ENCODE measurements at regions not wholly inside any gene's neighbourhood (a gene's known extent, or its start where the extent isn't known, plus 50 kb on each side); places are given as distances from the start of the nearest gene placed in this dataset.
"Not testable (repeated sequence)": the region's sequence is repeated elsewhere in the genome, so short reads cannot be mapped to it uniquely, and the experiment has no call there.

DNA sequence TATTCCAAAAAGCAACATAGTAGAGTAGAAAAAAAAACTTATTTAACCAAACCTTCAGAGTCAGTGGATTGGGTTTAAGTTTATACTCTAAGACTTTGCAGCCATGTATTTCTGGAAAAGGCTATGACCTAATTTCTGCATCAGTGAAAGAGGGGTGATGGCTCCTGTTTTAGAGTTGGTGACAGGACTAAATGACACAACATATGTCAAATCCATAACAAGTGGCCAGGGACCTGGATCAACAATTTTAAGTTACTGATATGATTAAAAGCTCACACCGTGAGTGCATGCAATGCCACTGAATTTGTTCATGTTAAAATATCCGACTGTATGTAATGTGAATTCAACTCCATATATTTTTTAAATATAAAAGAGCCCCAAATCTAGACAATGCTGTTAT lies 390.6 kb downstream of the TNS3 start:
- DNase-seq = no peak
- intact Hi-C loops (cut with DNase I) = no loop called here

DNA sequence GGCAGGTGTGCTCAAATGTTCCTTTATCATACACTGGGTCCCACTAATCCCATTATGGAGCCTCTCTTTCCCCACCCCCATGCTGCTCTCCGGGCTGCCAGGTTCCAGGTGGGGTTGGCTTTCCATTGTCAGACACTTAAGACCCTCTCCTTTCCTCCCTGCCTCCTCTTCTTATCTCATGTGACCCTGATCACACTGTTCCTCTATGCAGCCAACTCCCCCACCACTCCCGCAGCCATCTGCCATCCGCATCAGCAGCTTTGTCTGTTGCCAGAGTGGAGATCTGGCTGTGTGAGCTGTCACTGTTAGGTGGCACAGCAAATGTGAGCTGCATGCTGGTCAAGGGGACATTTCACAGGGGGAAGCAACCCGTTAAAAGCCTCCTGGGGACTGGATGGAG lies 391.4 kb downstream of the TNS3 start:
- intact Hi-C loops (cut with DNase I) = no loop called here
- peak in 7 of 10 donors; percentile 33 to 92 (median 50) for DNase-seq

DNA sequence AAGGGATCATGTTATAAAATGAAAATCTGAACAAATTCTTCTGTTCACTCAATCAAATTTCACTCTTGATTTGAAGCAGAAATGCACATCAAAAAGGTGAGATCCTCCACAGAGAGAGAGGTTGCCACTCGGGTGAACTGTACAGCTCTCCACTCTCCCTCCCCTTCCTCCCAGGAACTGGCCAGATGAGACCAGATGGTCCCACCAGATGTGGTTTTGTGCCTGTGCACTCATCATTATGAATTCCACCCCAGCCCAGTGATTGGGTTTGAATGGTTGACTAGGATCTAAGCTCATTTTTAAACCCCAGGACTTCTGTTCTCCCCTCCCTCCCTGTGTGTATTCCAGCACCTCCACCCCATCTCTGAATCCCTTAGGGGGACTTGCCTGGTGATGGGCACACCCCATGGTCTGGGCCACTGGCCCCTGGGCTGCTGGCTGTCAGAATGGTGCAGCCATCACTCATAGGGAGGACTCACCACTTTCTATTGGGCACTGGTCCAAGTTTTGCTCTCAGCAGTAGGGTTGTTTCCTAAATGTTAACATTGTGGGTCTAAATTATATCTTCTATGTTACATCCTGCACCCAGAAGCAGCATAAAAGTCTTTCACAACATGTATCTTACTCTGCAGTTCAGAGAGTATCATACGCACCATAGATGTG lies 393.1 kb downstream of the TNS3 start:
- no peak for DNase-seq
- intact Hi-C loops (cut with DNase I) = no loop called here

DNA sequence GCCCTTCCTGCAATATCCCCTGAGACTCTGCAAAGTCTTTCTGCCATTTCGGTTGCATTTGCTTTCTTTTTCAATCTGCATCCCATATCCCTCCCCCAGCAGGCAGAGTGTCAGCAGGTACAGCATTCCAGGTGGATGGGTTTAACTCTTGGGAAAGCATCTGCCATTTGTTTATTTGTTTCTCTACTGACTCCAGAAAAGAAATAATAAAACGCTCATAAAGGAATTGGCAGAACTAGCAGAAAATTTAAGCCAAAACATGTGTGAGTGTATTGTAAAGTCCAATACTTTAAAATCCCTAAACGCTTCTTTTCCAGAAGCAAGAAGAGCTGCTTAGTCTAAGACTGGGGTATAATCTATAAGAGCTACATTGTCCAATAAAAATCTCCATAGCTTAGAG lies 393.8 kb downstream of the TNS3 start:
- intact Hi-C loops (cut with DNase I) = no loop called here
- no peak for DNase-seq

DNA sequence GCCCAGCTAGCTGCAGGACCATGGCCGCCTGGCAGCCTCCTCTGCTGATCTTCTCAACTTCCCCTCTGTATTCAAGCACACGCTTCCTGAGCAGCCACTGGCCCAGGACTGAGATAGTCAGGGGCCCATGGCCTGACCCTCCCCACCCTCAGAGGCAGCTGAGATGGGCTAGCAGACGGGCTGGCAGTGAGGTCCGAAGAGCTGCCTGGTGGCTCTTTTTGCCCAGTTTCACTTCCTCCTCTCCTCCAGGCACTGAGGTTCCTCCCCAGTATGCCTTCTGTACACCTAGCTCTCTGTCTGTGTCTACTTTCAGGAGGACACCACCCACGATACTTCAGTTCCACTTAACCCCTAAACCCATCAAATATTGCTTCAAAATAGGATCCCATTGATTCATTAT lies 395.6 kb downstream of the TNS3 start:
- DNase-seq = peak in 1 of 10 donors; percentile 83
- intact Hi-C loops (cut with DNase I) = no loop called here

DNA sequence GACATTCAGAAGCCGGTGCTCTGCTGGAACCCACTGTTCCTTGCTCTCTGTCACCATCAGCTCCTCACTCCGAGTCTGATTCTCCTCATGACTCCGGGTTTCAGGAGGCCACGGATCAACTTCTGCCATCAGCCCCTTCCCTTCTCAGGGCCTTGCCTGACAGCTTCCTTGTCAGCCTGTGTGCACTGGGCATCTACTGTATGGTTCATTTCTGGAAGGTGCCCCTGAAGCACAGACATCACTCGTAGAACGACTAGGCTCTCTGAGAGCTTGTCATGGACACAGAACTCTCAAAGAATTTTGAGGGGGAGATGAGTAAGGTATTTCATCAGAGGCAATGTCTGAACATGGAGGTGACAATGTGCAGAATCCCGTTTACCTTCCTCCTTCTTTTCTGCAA lies 396.1 kb downstream of the TNS3 start:
- intact Hi-C loops (cut with DNase I) = no loop called here
- DNase-seq = no peak

DNA sequence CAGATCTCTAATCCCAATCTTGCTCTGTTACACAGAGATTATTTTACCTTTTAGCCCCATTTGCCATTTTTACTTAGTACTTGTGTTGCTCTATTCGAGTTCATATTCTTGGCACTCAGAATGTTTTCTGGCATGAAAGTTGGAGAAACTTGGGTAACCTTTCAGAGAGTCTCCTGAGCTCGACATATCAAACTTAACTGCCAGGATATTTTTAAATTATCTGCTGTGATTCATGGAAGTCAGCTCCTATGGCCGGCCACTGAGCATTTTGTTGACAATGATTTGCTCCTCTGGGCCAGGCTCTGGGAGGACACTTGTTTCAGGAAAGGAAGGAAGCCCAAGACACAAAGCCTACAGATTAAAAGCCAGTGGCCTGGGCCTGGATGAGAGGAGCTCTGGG lies 396.7 kb downstream of the TNS3 start:
- no peak for DNase-seq
- intact Hi-C loops (cut with DNase I) = no loop called here

DNA sequence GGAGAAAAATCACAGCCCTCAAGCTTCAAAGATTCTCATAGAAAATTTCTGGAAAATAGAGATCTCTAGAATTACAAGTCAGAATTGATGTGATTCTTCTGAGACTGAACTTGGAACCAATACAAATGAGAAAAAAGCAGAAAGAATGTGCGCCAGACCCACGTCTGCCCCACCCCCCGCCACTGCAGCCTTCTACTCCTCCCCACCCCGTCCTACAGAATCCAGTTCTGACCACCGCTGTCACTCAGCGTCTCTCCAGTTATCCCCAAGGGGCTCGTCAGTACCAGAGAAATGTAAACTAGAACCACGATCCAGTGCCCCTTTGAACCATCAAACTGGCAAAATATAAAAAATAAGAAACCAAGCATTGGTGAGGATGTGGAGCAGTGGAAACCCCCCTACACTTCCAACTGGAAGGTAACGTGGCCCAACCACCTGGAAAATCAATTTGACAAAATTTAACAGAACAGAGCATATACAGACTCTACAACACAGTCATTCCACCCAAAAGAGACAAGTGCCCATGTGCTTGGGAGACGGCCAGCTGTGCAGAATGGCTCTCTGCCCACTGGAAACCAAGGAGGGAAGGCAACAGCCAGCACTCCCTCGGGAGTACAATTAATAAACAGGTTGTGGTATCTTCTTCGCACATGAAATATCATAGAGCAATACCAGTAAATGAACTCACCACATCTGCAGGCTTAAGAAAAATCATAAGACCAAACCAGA lies 397.9 kb downstream of the TNS3 start:
- DNase-seq = peak in 7 of 10 donors; percentile 22 to 88 (median 40)
- intact Hi-C loops (cut with DNase I) = no loop called here

DNA sequence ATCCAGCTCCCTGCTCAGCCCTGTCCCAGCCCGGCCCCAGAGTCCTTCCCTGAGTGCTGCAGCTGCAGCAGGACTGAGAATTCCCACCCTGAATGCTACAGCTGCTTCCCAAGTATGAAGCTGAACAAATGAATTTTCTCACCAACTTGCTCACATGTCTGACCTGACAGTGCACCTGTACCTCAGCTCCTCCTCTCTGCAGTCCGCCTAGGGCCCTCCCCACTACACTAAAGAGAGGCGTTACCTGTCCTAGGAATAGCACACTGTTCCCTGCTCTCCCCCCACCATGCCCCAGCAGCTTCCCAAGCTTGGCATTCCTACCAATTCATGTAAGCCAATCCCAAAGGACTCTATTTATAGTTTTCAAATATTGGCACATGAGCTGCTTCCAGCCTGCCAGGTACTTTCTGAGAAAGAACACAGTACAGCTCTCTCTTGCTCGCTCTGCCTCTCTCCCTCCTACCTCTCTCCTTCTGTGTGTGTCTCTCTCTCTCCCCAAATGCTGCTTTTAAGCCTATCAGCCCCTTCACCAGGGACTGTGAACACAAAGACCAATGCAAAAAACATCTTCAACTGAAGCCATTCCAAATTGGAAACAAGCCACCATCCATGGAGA lies 400.1 kb downstream of the TNS3 start:
- intact Hi-C loops (cut with DNase I) = no loop called here
- peak in 1 of 10 donors; percentile 44 for DNase-seq

DNA sequence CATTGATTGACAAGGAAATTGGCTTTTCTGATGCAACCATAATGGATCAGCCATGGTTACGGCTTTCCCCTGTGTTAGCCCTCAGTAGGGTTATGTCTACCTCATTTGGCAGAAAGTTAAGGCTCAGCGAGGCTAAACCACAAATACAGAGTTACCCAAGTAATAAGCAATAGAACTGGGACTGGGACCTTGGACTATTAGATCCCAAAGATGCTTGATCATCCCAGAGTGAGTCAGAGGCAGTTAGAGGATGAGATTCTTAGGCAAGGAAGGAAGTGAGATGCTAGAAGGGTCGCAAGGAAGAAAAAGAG lies 401.4 kb downstream of the TNS3 start:
- intact Hi-C loops (cut with DNase I) = loop anchor here (1.0 kb wide), 1 partner anchor 1263 kb away; no protein-coding TSS in a partner anchor
- DNase-seq = no peak

DNA sequence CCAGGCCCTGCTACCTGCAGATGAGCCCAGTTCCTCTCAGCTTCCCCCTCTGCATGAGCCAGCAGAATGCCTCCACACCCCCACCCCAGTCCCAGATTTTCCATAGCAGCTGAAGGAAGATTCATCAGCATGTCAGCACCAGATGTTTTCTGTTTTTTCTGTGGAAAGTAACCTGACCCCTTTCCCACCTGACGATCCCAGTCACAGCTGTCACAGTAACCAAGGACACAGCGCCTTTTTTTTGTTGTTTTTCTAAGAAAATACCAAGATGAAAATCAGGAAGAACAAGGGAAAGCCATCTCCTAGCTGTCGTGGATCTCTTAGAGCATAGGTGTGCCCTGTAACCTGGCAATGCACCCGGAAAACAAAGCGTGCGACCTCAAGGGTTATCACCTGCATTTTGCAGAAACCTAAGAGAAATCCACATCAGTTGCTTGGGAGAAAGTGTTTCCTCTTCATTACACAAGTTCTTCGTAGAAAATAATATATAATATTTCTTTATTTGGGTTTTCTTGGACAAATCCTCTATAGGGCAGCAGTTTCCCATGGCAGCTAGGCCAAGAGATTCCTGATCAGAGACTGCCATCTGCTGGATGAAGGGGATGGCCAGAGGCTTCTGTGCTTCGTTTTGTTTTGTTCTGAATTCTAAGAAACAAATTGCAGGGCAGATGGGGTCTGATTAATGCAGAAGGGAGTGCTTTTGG lies 401.9 kb downstream of the TNS3 start:
- peak in 5 of 10 donors; percentile 19 to 52 (median 45) for DNase-seq
- intact Hi-C loops (cut with DNase I) = loop anchor here (1.0 kb wide), 1 partner anchor 1263 kb away; no protein-coding TSS in a partner anchor

DNA sequence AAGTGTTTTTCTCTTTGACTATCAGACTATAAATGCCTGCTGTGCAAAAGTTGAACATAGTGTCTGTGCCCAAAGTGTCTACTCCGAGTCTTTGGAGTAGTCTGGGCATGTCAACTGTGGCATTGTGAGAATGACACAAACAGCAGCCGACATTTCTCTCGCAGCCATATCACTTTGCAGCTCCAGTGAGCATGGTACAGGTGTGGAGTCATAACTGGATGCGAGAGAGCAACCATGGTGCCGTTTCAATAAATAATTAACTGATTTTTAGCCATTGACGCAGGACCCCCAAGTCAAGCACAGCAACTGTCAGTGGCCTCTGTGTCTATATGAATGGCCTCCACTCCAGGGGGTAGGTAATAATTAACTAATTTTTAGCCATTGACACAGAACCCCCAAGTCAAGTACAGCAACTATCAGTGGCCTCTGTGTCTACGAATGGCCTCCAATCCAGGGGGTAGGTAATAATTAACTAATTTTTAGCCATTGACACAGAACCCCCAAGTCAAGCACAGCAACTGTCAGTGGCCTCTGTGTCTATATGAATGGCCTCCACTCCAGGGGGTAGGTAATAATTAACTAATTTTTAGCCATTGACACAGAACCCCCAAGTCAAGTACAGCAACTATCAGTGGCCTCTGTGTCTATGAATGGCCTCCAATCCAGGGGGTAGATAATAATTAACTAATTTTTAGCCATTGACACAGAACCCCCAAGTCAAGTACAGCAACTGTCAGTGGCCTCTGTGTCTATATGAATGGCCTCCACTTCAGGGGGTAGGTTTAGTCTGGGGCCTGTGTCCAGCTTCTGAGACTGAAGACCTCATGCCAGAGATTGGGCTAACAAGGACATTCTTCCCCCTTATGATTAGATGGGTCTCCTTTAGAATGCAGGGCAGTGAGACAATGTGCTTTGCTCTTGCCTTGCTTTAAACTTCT lies 409.0 kb downstream of the TNS3 start:
- DNase-seq; intact Hi-C loops (cut with DNase I): not testable (repeated sequence)

DNA sequence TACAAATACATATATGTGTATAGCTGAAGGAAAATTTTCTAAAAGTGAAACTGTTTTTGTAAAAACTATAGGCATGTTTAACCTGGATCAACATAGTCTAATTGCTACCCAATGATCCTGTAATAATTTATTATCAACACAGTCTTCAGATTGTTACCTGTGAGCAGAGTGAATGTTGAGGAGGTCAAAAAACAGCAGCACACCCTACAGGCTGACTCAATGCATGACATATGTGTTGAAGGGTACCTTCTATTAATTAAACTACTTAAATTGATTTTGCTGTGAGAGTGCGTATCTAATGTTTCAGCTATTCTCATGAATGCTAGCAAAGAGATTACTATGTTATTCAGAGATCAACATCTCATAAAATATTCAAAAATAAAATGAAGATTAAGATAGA lies 411.4 kb downstream of the TNS3 start:
- intact Hi-C loops (cut with DNase I) = no loop called here
- DNase-seq = no peak

DNA sequence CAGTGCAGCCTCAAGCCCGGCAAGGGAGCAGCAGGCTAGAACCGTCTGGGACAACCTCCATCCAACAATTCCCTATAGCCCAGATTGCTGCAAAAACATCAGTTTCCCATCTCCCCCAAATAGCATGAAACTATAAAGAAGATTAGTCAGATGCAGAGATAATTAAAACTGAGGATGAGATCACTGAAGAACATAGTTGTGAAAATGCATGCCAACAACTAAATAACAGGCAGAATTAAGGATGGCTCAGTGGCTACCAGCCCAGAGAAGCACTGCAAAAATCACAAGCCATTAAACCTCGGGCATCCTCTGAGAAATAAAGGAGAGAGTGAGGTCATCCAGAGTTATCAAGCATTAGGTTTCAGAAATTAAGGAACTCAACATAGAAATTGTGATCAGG lies 427.1 kb downstream of the TNS3 start:
- intact Hi-C loops (cut with DNase I) = no loop called here
- no peak for DNase-seq

DNA sequence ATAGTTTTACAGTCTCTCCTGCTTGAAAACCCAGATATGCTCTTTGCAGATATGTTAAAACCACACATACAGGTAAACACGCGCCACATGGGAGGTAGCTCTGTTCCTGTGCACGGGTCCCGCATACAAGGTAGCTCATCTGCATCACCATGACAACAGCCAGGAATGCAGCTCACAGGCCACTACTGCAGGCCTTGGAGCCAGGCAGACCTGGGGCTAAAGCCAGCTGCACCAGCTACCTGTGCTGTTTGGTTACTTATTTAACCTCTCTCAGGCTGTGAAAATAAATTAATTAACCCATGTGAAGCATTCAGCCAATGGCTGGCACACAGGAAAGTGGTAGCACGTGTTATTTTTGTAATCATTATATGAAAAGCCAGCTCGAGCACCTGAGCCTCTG lies 428.3 kb downstream of the TNS3 start:
- intact Hi-C loops (cut with DNase I) = no loop called here
- DNase-seq = peak in 1 of 10 donors; percentile 57

DNA sequence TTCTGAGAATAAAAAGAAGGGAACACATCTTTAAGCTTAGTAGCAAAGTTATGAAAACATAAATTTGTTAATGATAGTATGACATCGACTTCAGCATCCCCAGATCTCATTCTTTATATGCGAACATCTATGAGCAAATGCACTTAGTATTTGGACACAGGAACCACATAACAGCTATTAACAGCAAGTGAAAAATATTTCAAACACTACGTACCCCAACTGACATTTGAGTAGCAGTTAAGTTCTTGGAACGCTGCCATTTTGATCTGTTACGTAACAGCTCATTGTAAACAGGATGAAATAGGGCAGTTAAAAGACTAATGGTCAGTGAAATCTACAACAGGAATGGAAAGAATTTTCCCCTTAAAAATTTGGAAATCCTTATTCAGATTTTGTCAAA lies 428.9 kb downstream of the TNS3 start:
- DNase-seq = no peak

DNA sequence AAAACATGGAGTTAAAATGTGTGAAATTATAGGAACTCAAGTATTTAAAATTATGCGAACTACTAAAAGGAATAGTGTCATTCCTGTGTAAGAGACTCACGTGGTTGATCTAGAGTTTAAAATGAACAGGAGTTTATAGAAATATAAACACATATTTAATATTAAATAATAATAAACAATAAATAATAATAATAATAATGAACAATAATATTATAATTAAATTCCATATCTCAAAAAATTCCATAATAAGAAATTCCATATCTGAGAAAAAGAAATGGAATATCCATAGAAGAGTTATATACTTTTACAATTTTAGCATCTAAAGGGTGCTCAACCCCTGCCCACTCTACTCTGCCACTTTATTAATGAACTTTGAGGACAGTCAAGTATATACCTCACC lies 429.6 kb downstream of the TNS3 start:
- intact Hi-C loops (cut with DNase I) = no loop called here
- DNase-seq = no peak

More for the DNA sequence above, 428.9 kb downstream of the TNS3 start:
- intact Hi-C loops (cut with DNase I) = no loop called here

DNA sequence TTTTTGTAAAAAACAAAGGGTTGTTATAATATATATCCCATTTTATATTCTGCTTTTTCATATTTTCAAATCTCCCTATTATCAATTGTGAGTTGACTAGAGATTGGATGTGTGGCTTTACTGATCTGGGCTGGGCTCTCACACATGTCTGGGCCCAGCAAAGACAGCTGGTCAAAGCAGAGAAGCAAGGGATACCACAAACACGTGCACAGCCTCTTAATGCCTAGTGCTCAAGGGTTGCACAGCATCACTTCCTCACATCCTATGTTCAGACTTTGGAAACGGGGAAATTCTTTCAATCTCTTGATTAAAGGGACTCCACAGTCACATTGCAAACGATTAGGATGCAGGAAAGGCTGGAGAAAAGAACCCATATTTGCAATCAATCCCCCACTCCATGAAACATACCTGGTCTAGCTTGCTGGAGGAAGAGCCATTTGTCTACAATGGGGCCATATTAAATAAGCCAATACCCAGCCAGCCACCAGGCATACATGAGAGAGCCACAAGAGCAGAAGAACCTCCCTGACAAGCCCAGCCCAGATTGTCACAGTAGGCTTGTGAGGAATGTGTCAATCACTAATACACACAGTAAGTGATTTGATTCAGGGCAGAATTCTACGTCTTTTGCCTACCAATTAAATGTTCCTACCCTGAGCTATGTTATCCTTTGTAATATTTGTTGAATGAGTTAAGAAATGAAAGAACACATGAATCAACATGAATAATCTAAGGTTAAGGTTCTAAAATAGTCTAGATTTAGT lies 431.2 kb downstream of the TNS3 start:
- DNase-seq = no peak

DNA sequence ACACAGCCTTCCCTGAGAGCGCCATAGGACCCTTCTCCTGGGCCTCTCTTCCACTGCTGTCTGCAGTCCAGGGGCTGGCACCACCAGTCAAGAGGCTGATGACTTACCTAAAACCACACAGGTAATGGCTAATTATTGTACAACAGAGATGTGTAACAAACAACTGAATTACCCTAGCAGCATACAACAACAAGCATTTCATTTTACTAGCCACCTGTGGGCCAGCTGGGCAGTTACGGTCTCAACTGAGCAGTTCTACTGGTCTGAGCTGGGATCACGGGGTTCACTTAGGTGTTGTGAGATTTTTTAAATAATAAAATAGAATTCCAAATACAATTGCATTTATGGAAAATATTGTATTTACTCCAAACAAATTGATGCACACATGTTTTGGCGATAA lies 431.9 kb downstream of the TNS3 start:
- DNase-seq = no peak
- intact Hi-C loops (cut with DNase I) = no loop called here

More for the DNA sequence above, 431.2 kb downstream of the TNS3 start:
- intact Hi-C loops (cut with DNase I) = no loop called here
